HEK293T (cell line): ENCODE measurements at regions not wholly inside any gene's neighbourhood (a gene's known extent, or its start where the extent isn't known, plus 50 kb on each side); places are given as distances from the start of the nearest gene placed in this dataset.
"Not testable (repeated sequence)": the region's sequence is repeated elsewhere in the genome, so short reads cannot be mapped to it uniquely, and the experiment has no call there.

Experiments
- CTCF ChIA-PET: fragments of 350-600 bp; formaldehyde crosslinking; extraction: SDS; loops from one replicate; lab custom pipeline; 2021; ENCODE audit warnings: antibody characterized with exemption, inconsistent platforms; lab: Yijun Ruan, JAX
- POLR2A ChIA-PET: fragments of 350-600 bp; formaldehyde crosslinking; extraction: SDS; loops from one replicate; lab custom pipeline; 2020; ENCODE audit warnings: antibody characterized with exemption, inconsistent platforms; lab: Yijun Ruan, JAX
- DNase-seq: peaks from one replicate; pipeline ENCODE4 v3.0.0; 2012; ENCODE audit warnings: mixed read lengths; ENCODE audit errors: extremely low spot score
- ARNT ChIP-seq: fragments of 450-650 bp; IDR thresholded peaks from 2 replicates; pipeline ENCODE4 v1.6.1; 2017; ENCODE audit warnings: mild to moderate bottlenecking
- BHLHE40 ChIP-seq: fragments of 450-650 bp; IDR thresholded peaks from 2 replicates; pipeline ENCODE4 v1.6.1; 2016; ENCODE audit warnings: mild to moderate bottlenecking, moderate library complexity, borderline replicate concordance
- CTBP1 ChIP-seq: fragments of 450-650 bp; IDR thresholded peaks from 2 replicates; pipeline ENCODE4 v1.6.1; 2016; ENCODE audit warnings: borderline replicate concordance
- ELF4 ChIP-seq: fragments of 450-650 bp; IDR thresholded peaks from 2 replicates; pipeline ENCODE4 v1.6.1; 2017; ENCODE audit warnings: antibody characterized with exemption
- FOXA1 ChIP-seq: fragments of 450-650 bp; IDR thresholded peaks from 2 replicates; pipeline ENCODE4 v1.6.1; 2016; ENCODE audit warnings: mild to moderate bottlenecking
- FOXK2 ChIP-seq: fragments of 450-650 bp; IDR thresholded peaks from 2 replicates; pipeline ENCODE4 v1.6.1; 2016; ENCODE audit warnings: mild to moderate bottlenecking
- FOXM1 ChIP-seq: fragments of 450-650 bp; IDR thresholded peaks from 2 replicates; pipeline ENCODE4 v1.6.1; 2017; ENCODE audit warnings: mild to moderate bottlenecking, borderline replicate concordance
- HDGF ChIP-seq: fragments of 450-650 bp; IDR thresholded peaks from 2 replicates; pipeline ENCODE4 v1.6.1; 2017; ENCODE audit warnings: antibody characterized with exemption, borderline replicate concordance
- L3MBTL2 ChIP-seq: fragments of 450-650 bp; conservative IDR thresholded peaks from 2 replicates; pipeline ENCODE4 v1.6.1; 2016; ENCODE audit warnings: mild to moderate bottlenecking
- LEF1 ChIP-seq: fragments of 450-650 bp; IDR thresholded peaks from 2 replicates; pipeline ENCODE4 v1.6.1; 2017; ENCODE audit warnings: mild to moderate bottlenecking, borderline replicate concordance
- NFRKB ChIP-seq: fragments of 450-650 bp; IDR thresholded peaks from 2 replicates; pipeline ENCODE4 v1.6.1; 2016; ENCODE audit warnings: mild to moderate bottlenecking, moderate library complexity
- PKNOX1 ChIP-seq: fragments of 450-650 bp; IDR thresholded peaks from 2 replicates; pipeline ENCODE4 v1.6.1; 2016
- SP1 ChIP-seq: fragments of 450-650 bp; IDR thresholded peaks from 2 replicates; pipeline ENCODE4 v1.6.1; 2017
- SUZ12 ChIP-seq: fragments of 450-650 bp; IDR thresholded peaks from 2 replicates; pipeline ENCODE4 v1.6.1; 2016; ENCODE audit warnings: mild to moderate bottlenecking
- TARDBP ChIP-seq: fragments of 450-650 bp; IDR thresholded peaks from 2 replicates; pipeline ENCODE4 v1.6.1; 2016
- ZNF384 ChIP-seq: fragments of 450-650 bp; IDR thresholded peaks from 2 replicates; pipeline ENCODE4 v1.6.1; 2016

DNA sequence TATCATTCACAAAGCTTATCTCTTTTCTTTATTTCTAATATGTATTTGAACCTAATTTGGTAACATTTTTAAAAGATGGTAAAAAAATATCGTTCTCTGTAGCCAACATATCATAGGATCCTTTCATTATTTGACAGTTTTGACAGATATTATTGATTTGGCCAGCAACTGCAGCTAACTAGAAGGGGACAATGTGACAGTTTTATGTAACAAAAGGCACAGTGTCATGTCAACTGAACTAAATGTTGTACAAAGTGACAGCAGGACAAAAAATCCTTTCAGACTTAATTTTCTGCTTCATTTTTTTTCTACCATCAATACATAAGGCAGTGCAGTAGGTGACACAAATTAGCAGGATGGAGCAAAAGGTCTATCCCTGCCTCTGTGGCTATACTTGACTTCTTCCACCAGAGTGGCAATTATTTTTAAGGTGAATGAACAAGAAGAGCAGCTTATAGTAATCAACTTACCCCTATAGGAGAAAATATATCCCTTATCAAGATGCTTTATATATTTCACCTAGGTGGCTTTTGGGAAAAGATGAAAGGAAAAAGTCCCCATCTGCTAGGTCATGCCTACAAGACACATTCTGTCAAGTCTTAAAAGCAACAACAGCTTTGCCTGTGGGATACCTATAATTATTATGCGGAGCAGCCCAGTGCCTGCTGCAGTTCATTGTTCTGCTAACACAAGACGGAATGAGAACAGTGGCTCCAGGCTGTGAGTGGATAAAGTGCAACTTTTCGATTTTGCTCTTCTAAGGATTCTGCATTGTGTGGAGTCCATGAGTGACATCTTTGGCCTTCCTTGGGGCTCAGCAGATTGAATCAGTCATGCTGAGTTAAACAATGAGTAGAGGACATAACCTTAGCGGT lies 694.9 kb downstream of the ISL1 start:
- ChIA-PET POLR2A (no interaction called here), CTCF (no interaction called here)
- no peak for DNase-seq
- TF ChIP-seq TARDBP (no peak), BHLHE40 (no peak), LEF1 (no peak), HDGF (no peak), FOXM1 (no peak), ARNT (no peak), L3MBTL2 (no peak), ZNF384 (no peak), NFRKB (no peak)

GRCh38 chr5:52102311-52102710 lies 685.4 kb upstream of the ITGA1 start:
- DNase-seq, CTCF ChIA-PET, POLR2A ChIA-PET: not testable (repeated sequence)

GRCh38 chr5:52107210-52107905 lies 680.4 kb upstream of the ITGA1 start:
- CTCF ChIA-PET: no interaction called here
- no peak for DNase-seq
- TF ChIP-seq NFRKB (no peak), FOXM1 (no peak), SUZ12 (no peak), ZNF384 (no peak), SP1 (no peak), BHLHE40 (no peak)
- POLR2A ChIA-PET: no interaction called here

- POLR2A ChIA-PET: no interaction called here
- TF ChIP-seq ELF4: no peak
- no peak for TF ChIP-seq BHLHE40
- no peak for TF ChIP-seq FOXA1
- TF ChIP-seq NFRKB: no peak
- no peak for TF ChIP-seq SUZ12
- no peak for TF ChIP-seq HDGF
- TF ChIP-seq TARDBP: no peak
- TF ChIP-seq FOXM1: no peak
- no peak for TF ChIP-seq FOXK2
- no peak for TF ChIP-seq PKNOX1
- TF ChIP-seq CTBP1: no peak
- no peak for DNase-seq
- CTCF ChIA-PET: interaction anchor here (0.9 kb wide), 1 partner anchor 31 kb away, joined by 3 read pairs; no protein-coding TSS in a partner anchor
Observed at GRCh38 chr5:52119768-52120167, 667.9 kb upstream of the ITGA1 start.

GRCh38 chr5:52132053-52132452 lies 655.7 kb upstream of the ITGA1 start:
- ChIA-PET POLR2A (no interaction called here), CTCF (no interaction called here)
- TF ChIP-seq NFRKB (no peak), CTBP1 (no peak), FOXA1 (no peak), HDGF (no peak), PKNOX1 (no peak), ELF4 (no peak), L3MBTL2 (no peak), BHLHE40 (no peak), LEF1 (no peak), FOXM1 (no peak), ARNT (no peak), SUZ12 (no peak), ZNF384 (no peak), FOXK2 (no peak), SP1 (no peak)
- DNase-seq: no peak

DNA sequence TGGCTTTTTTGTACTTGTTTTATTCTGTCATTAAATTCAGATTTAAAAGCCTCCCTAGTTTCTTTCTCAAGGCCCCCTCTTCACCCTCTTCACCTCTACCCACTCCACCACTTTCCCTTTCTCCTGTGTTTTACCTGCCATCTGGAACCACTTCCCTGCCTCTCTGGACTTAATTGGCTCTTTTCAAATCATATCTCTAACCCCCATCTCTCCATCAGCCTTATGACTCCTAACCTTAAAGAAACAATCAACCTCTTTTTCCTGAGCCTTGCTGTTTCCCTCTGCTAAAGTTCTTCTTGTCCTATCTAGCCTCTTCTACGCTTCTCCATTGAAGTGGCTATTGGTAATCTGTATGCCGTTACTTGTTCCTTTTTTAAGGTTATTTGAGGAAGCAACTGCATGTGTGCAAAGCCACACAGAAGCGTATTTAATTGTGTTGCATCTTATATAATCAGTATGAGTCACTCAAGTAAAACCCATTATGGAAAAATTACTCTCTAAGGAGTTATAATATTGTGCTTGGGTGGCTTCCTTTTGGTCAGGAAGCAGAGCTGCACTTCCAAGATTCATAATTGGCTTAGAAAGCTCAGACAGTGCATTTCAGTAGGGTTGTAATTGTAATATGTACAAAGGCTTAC lies 653.6 kb upstream of the ITGA1 start:
- no peak for TF ChIP-seq NFRKB
- no peak for TF ChIP-seq FOXM1
- no peak for TF ChIP-seq ARNT
- TF ChIP-seq ZNF384: no peak
- TF ChIP-seq HDGF: no peak
- TF ChIP-seq FOXA1: no peak
- TF ChIP-seq PKNOX1: no peak
- no peak for TF ChIP-seq CTBP1
- TF ChIP-seq LEF1: no peak
- no peak for TF ChIP-seq L3MBTL2
- no peak for TF ChIP-seq FOXK2
- TF ChIP-seq TARDBP: no peak
- TF ChIP-seq BHLHE40: no peak
- TF ChIP-seq ELF4: no peak
- TF ChIP-seq SUZ12: no peak
- TF ChIP-seq SP1: no peak
- DNase-seq: no peak
- POLR2A ChIA-PET: no interaction called here
- CTCF ChIA-PET: no interaction called here
